A172 (cell line): ENCODE measurements at regions not wholly inside any gene's neighbourhood (a gene's known extent, or its start where the extent isn't known, plus 50 kb on each side); places are given as distances from the start of the nearest gene placed in this dataset.
"Not testable (repeated sequence)": the region's sequence is repeated elsewhere in the genome, so short reads cannot be mapped to it uniquely, and the experiment has no call there.

Experiments
- DNase-seq: peaks from one replicate; pipeline ENCODE4 v3.0.0-alpha.2; 2015; ENCODE audit warnings: low spot score

DNA sequence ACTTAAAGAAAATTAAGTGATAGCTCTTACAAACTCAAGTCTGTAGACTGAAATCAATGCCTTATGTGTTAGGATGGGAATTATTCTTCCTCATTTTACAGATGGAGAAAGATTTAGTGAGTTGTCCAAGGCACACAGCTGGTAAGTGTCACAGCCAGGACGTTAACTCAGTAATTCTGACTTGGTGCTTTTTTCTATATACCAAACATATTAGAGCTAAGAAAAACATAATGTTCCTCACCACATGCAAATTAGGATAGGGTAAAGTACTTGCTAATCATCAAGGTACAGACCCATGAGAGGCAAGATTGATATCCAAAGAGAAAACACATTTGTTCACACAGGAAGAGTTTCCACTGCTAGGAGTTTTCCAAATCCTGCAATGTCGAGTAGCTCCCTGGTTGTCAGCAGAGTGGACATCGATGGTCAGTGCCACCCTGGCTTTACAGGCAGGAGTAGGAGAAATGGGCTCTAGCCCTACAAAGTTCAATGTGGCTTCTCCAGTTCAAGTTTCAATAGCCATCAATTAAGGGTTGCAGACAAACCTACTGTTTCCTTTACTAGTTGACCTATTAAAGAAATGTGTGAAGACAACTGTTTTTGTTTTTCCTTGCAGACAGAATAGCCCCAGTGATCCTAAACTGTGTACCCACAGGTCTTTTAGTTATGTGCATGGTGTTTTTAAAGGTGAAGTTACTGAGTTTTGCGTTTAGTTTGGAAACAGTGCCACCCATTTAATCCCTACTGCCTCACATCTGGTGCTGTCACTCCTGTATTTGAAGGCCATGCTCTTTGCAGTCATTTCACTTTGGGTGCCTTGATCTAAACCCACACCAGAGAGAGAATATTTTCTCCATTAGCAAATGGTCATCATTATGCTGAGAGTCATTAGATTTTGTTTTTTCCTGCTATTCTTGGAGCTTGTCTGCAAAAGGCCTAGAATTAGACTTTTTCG lies 460.8 kb upstream of the SMARCA2 start:
- no peak for DNase-seq

DNA sequence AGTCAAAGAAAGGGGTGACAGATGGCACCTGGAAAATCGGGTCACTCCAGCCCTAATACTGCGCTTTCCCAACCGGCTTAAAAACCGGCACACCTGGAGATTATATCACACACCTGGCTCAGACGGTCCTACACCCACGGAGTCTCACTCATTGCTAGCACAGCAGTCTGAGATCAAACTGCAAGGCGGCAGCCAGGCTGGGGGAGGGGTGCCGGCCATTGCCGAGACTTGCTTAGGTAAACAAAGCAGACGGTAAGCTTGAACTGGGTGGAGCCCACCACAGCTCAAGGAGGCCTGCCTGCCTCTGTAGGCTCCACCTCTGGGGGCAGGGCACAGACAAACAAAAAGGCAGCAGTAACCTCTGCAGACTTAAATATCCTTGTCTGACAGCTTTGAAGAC lies 456.5 kb upstream of the SMARCA2 start:
- not testable (repeated sequence) for DNase-seq

DNA sequence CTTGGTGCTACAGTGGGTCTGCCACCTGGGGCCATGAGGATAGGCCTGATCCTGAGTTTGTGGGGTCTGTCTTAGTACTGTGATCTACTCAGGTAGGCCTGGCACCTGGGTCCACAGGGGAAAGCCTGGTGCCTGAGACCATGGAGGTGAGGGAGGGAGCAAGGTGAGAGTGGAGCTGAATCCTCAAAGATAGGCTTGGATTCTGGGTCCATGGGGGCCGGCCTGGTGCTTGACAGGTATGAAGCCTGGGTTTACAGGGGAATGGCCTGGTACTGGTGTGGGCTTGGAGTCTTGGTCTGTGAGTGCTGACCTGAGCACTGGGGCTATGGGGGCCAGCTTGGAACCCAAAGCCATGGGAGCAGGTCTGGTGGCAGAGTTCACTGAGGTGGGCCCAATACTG lies 439.2 kb upstream of the SMARCA2 start:
- DNase-seq = no peak

DNA sequence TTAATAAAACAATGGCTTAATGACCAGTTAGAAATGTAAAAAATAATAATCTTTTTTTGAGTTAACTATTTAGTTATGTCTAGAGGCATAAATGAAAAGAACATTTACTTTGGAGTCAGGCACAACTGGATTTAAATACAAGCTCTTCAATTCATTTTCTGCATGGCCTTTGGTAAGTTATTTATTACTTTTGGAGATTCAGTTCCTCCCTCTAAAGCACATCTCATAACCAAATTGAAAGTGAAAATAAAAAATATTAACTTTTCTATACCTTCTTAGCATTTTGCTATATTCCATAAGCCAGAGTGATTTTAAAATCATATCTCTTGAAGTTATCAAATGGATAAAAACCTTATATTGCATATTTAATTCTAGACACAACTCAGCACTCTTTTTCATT lies 434.9 kb upstream of the SMARCA2 start:
- no peak for DNase-seq

DNA sequence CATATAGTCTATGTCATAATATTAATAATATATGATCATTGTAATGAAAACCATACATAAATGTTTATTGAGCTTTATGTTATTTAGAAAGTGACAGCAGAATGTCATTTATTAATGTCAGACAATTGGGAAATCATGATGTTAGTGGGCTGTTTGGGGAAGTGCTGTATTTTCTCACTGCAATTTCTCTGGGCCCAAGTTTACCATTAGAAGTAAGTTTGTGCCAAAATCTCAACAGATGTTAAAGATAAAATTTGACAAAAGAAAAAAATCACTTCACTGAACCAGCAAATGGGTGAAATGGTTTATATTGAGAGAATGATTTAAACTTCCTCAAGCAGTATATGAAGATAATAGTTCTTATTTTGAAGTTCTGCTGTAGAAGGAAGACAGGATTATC lies 433.2 kb upstream of the SMARCA2 start:
- DNase-seq = no peak

DNA sequence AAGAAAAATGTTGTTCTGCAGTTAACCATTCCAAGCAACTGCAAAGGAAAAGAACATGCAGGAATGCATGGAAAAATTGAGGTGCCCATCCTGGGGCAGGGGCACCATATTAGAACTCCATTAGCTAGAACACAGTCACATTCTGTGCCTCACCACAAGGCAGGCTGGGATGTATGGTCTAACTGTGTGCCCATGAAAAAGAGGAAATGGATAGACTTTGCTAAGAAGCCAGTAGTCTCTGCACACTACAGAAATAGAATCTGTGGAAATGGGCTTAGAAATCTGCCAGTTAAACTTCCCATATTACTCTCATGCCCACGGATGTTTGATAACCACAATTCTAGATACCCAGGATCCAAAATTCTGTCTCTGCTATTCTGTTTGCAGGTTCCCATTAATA lies 423.8 kb upstream of the SMARCA2 start:
- no peak for DNase-seq

DNA sequence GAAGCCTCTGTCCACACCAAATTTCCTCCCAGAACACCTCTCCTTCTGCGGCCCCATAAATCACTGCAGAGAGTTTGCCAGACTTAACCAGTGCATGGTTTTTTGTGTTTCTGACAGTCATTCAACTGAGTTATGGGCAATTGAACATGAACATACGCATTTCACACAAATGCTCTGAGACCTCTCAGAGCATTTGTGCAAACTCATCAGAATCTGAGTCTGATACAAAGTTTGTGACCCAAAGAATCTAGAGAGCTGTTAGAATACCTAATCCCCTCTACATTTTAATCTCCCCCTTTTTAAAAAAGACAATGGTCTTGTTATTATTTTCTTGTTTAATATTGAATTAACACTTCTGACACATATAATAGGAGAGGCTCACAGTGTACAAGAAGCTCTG lies 416.9 kb upstream of the SMARCA2 start:
- DNase-seq = no peak

DNA sequence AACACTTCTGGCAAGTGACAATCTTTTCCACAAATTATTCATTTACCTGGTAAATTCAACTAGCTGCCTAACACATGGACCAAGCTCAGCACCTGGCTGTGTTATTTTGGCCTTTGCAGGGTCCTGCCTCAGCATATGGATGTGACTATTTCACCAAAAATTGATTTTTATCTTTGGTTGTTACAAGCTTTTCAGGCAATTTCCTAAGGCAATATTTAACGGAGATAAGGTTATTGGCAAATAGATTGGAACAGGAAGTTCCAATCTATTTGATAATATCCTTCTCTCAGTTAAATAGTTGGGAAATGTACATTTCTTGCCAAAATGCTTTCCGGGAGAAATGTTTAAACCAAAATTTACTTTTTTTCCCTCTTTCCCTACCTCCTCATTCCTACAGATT lies 415.2 kb upstream of the SMARCA2 start:
- no peak for DNase-seq

DNA sequence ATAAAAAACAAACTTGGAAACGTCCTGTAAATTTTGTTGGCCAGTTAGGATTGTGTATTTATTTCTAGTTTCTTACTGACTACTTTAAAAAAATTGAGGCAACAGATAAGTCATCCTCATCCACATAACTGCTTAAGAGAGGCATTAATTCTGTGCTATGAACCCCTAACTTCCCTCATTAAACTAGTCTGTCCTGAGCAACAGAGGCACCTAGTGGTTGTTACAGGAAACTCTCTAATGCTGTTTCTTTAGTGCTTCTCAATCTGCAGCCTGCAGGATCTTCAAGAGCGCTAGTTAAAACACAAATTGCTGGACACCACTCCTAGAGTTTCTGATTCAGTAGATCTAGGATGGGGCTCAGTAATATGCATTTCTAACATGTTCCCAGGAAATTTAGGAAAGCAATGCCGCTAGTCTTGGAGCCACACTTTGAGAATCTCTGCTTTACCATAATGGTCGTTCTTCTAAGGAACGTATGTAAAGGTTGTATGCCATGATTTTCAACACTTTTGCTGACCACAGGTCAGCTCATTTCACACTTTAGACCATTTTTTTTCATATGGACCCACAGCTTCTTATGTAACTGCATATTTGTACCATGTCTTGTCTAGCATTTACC lies 410.1 kb upstream of the SMARCA2 start:
- DNase-seq = peak; percentile 15

DNA sequence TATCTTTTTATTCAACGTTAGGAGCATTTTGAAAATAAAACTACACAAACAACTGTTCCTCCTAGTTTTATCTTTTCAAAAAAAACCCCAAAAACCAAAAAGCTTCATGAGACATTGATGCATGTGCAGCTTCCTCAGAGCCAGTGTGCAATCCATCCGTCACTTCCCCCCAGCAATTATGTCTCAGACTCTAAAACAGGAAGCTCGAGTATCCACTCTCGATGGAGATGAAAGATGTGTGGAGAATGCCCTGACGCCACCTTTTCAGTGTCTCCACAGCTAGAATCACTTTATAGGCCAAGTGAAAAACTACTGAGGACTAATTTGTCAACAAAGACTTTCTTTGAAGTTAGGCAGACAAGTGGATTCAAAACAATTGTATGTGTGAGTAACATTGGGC lies 408.9 kb upstream of the SMARCA2 start:
- no peak for DNase-seq

DNA sequence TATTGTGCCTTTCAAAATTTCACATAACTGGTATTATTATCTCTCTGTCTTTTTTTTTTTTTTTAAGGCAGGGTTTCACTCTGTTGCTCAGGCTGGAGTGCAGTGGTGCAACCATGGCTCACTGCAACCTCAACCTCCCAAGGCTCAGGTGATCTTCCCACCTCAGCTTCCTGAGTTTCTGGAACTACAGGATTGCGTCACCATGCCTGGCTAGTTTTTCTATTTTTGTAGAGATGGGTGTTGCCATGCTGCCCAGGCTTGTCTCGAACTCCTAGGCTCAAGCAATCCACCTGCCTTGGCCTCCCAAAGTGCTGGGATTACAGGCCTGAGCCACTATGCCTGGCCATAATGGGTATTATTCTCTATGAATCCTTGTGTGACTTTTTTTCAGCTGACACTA lies 402.3 kb upstream of the SMARCA2 start:
- no peak for DNase-seq

DNA sequence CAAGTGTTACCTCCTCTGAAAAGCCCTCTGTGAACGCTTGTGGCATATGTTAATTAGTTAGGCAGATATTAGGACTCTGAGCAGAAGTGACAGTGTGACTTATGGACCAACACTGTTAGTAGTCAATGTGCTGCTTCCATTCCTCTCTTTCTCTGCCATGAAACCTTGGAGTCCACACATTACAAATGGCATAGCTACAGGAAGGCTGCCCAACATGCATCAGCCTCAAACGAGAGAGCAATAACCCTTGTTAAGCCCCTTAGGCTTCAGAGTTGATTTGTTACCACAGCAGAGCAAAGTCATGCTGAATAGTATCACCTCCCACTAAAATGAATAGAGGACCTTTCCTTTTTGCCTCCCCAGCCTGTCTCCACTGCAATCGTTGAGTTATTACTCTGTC lies 397.7 kb upstream of the SMARCA2 start:
- DNase-seq = no peak

DNA sequence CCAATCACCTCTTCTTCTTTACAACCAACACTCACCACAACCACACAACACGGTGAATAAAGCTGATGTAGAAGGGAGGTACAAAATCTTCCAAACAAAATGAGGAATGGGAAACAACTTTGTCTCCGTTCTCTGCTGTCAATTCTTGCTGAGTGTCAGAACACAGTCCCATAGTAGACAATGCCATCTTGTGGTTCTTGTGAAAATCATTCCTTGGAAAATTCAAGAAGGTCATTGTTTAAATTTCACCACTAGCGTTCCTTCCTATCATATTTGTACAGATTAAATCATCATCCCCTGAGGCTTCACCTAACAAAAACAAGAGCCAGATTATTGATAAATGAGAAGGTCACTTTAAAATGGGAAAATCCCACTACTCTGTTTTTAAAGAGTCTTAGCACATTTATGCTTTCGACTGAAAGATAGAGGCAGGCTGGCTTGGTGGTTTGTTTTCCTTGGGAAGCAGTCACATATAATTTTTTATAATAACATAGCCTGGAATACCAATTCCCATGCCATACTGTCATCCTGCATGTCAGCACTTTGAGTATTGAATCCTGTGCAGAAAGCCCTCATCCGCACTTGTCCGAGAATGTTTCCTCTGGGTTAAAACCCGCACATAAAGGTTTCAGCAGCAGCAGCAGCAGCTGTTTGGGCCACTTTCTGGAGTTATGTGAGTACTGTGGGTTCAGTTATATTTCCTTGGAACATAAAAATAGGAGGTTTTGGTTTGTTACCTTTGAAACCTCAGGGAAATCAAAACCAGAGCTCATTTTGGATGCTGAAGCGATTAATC lies 395.0 kb upstream of the SMARCA2 start:
- DNase-seq = no peak

DNA sequence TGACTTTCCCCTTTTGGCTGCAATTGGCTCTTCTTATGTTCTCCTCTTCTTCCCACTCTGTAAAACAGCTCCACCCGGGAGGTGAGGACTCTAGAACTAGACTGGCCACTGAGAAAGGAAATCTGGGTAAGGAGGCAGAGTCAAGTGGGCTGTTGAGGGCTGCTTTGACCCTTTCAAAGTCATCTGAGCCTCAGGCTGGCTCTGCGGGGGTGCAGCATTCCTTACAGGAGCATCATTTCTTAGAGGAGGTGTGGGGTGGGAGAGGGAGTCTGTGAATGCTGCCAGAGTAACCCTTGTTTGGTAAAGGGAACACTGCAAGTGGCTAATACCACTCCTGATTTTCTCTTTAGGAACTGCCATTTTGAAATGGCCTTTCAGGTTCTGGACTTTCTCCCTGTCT lies 377.7 kb upstream of the SMARCA2 start:
- DNase-seq = no peak

DNA sequence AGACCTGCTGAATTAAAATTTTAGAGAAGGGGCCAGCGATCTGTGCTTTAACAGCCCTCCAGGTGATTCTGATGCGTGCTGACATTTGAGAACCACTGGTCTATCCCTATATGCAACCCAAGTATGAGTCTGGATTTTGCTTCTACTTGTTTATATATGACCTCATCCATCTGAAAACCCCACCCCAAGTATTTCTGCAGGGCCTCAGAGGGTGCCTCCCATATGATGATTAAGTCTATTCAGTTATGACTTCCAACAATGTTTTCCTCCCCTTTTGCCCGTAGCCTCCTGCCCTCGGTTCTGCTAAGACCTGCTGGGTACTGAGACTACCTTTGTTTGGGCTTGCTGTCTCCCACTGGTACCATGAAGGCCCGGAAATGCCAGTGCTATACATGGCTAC lies 376.0 kb upstream of the SMARCA2 start:
- DNase-seq = no peak

DNA sequence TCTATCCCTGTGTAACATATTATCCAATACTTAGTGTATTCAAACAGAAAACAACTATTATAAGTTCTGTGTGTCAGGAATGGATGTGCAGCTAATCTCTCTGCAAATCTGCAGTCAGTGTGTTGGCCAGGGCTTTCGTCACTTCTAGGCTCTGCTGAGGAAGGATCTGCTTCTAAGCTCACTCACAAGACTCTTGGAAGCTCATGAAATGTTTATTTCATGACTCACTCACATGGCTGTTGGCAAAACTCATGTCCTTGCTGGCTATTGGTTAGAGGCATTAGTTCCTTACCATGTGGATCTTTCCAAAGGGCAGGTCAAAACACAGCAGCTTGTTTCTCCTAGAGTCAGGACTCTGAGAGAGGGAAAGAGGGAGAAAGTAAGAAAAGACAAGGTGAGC lies 367.4 kb upstream of the SMARCA2 start:
- DNase-seq = peak; percentile 6

DNA sequence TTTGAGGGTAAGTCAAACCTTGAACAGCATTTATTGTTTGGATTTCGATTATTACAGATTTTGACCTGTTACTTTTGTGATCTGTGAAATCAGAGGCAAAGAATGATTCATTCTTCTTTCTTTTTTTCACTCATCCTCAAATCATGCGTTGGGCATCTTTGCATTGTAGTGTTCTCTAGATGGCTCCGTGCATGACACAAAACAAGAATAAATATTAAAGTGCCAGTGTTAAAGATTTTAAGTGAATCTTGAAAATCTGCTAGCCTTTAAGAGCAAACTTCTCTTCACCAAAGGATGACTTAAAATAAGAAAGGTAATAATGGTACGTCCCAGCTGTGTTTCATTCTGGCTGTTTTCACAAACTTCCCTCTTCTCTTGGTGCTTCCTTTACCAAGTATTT lies 361.9 kb upstream of the SMARCA2 start:
- no peak for DNase-seq

DNA sequence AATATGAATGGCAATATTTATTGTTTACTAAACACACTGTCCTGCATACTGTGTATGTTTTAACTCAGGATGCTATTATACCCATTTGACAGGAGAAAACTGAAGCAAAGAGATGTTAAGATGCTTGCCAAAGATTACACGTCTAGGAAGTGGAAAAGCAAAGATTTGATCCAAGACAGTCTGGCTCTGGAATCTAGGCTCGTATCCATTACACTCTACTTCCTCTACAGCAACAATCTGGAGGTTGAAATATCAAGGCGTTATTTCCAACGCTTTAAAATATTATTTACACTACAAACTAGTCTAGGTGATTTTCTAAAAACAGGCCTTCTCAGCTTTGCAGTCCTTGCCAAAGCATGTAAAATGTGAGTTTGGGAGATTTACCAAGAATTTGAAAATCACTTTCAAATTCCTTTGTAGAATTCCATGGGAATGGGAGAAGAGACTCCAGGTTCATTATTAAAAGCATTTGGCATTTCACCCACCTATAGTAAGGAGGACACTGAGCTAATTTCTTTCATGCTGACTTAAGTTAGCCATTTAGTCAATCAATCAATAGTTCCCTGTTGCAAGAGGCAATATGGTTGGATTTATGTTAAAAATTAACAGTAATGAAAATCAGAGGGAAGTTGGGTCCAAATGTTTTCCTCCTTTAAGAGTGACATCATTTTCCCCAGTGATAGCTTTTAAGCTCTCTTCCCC lies 356.3 kb upstream of the SMARCA2 start:
- DNase-seq = no peak

DNA sequence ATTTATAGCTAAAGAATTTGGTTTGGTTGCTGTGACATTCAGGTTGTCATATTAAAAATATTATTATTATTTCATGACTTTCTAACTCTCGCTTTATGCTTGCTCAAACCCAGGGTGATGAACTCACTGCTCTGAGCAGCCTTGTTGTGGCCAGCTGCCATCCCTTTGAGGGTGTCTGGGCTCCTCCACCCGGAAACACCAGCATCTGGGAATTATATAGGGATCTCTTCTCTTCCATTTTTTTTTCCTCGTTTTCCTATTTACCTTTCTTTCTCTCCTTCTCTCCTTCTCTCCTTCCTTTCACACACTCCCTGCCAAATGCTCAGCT lies 355.8 kb upstream of the SMARCA2 start:
- DNase-seq = no peak

DNA sequence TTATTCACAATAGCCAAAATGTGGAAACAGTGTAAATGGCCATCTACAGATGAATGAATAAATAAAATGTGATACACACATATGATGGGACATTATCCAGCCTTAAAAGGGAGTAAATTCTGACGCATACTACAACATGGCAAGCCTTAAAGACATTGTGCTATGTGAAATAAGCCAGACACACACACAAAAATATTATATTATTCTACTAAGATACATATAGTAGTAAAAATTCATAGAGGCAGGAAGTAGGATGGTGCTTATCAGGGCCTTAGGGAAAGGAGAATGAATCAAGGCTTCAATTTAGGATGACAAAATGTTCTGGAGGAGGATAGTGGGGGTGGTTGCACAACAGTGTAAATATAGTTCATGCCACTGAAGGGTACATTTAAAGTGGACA lies 346.7 kb upstream of the SMARCA2 start:
- DNase-seq = no peak

DNA sequence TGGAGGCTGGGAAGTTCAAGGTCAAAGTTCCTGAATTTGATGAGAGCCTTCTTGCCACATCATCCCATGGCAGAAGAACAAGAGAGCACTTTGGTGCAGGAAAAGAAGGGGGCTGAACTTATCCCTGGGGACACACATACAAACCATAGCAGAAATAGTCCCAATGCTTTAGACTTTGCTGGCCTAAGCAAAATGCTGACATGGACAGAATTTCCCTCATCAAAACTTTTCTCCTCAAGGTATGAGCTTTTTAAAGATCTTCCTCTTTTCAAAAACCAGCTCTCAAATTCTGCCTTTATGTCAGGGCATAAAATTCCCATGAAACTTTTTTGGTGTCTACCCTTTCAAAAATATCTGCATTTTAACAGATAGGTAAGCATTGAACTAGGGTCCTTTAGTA lies 341.8 kb upstream of the SMARCA2 start:
- no peak for DNase-seq

DNA sequence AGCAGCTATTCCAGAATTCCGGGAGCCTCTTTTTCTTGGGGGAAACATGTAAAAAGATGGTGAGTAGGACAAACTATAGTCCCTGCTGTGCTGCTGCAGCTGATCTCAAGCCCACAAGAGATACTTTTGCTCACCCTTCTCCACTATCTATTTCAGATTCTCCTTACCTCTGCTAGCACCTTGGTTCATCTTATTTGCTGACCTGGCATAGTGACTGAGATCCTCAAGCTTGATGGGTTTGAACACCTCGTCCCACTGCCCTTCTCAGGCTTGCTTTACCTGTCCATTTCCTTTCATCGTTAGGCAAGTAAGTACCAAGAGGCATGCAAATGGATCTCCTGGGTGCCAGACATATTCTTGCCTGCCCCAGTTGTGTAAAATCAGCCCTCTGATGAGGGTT lies 338.4 kb upstream of the SMARCA2 start:
- DNase-seq = no peak
